HUES6 (cell line): ENCODE measurements at regions not wholly inside any gene's neighbourhood (a gene's known extent, or its start where the extent isn't known, plus 50 kb on each side); places are given as distances from the start of the nearest gene placed in this dataset.

Experiments
- H3K27ac ChIP-seq: 2 replicates; pipeline ENCODE4 v1.7.0; 2013; ENCODE audit warnings: low read depth, mild to moderate bottlenecking, low read length, inconsistent platforms
- H3K27me3 ChIP-seq: 2 replicates; pipeline ENCODE4 v1.6.1; 2013; ENCODE audit warnings: low read length; ENCODE audit not compliant: control insufficient read depth, insufficient read depth
- H3K36me3 ChIP-seq: 2 replicates; pipeline ENCODE4 v1.6.1; 2013; ENCODE audit warnings: low read length; ENCODE audit not compliant: control insufficient read depth, insufficient read depth
- H3K4me1 ChIP-seq: 2 replicates; pipeline ENCODE4 v1.6.1; 2013; ENCODE audit warnings: low read length; ENCODE audit not compliant: control insufficient read depth, insufficient read depth
- H3K4me3 ChIP-seq: 2 replicates; pipeline ENCODE4 v1.5.1; 2013; ENCODE audit warnings: low read depth, low read length
- H3K9ac ChIP-seq: one replicate; pipeline ENCODE4 v1.6.1; 2013; ENCODE audit warnings: mild to moderate bottlenecking, low read length
- H3K9me3 ChIP-seq: 2 replicates; pipeline ENCODE4 v1.6.1; 2013; ENCODE audit warnings: low read depth, low read length; ENCODE audit not compliant: control insufficient read depth, insufficient read depth

DNA sequence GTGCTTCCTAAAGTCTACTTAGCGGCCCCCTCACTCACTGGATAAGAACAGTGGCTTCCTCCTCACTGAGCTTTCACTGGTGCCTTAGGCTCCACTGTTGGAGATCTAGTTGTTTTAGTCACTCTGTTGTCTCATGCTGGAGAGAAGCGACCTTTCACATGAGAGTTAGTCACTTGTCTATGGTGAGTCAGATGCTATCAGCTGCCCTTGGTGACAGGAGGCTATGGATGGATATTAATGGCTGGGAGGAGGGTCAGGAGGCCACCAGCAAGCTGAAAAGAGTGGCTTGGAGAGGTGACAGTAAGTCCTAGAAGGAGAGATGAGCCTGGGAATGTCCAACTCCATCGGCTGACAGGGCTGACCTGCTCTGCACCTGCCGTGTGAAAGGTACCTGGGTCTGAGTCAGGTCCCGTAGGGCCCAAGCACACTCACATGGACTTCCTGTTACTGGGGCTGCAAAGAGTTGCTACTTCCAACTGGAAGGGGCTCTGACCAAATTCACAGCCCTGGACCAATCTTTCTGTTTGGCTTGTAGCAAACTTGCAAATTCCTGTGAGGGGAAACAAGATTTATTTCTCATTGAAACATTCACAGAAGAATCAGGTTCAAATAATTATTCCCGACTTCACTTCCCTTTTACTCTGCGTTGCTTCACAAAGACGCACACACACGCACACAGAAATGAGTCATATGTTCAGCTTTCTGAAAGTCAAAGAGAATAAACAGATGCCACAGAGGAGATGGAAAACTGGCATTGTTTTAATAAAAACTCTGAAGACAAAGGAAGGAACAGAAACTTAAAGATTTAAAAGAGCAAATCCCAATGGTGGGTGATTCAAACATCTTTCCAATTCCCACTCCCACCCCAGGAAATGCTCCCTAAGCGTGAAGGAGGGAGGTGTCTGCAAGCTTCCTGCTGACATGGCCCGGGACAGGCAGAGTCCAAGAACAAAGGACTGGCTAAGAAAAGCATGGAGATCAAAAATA lies 203.5 kb upstream of the TWIST2 start:
- Histone ChIP-seq H3K9me3 (no peaks in the 10 kb centered on the region), H3K27ac (no peak overlapping the region), H3K9ac (no peak overlapping the region), H3K36me3 (no peaks in the 10 kb centered on the region), H3K27me3 (no peaks in the 10 kb centered on the region), H3K4me3 (no peak overlapping the region), H3K4me1 (no peaks in the 10 kb centered on the region)

DNA sequence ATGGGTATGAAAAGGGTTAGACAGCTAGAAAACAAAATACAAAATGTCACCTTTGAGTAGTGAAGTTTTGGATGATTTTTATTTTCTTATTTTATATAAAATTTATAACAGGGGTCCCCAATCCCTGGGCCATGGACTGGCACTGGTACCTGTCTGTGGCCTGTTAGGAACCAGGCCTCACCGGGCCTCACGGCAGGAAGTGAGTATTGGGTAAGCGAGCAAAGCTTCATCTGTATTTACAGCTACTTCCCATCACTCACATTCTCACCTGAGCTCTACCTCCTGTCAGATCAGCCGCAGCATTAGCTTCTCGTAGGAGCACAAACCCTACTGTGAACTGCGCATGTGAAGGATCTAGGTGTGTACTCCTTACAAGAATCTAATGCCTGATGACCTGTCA lies 202.8 kb upstream of the TWIST2 start:
- Histone ChIP-seq H3K4me3 (no peak overlapping the region), H3K27me3 (no peaks in the 10 kb centered on the region), H3K36me3 (no peaks in the 10 kb centered on the region), H3K9ac (no peak overlapping the region), H3K4me1 (no peaks in the 10 kb centered on the region), H3K27ac (no peak overlapping the region), H3K9me3 (no peaks in the 10 kb centered on the region)

DNA sequence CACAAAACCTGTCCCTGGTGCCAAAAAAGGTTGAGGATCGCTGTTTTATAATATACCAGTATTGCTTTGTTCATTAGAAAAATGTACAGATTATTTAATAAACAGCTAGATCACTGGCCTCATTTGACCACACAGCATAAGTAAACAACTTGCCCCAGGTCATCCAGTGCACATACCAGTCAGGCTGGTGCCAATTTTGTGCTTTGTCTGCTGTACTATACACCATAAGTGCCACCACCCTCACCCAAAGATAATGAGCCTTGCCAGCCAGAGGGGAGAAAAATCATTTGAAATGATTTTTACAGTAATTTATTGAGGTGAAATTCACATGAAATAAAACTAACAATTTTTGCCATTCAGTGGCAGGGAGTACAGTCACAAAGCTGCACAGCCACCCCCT lies 202.2 kb upstream of the TWIST2 start:
- Histone ChIP-seq H3K36me3 (no peaks in the 10 kb centered on the region), H3K4me3 (no peak overlapping the region), H3K27ac (no peak overlapping the region), H3K27me3 (no peaks in the 10 kb centered on the region), H3K9me3 (no peaks in the 10 kb centered on the region), H3K9ac (no peak overlapping the region), H3K4me1 (no peaks in the 10 kb centered on the region)

DNA sequence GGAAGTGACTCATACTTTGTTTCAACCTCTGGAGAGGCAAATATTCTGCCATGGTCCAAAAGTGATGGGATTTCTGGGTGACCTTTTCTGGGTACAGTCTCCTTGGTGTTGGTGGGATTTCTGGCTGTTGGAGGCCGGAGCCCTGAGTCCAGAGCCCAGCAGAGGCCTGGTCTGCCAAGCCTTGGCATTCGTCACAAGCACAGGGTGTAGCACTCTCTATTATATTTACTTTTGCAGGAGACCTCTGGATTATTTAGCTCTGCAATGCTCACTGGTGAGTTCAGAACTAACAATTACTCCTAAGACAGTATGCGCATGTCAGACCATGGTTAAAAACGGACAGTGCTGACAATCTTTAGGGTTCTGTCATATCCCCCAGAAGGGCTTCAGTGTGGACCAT lies 201.6 kb upstream of the TWIST2 start:
- no peaks in the 10 kb centered on the region for H3K27me3 ChIP-seq
- H3K4me3 ChIP-seq, result no peak overlapping the region
- no peaks in the 10 kb centered on the region for H3K4me1 ChIP-seq
- no peaks in the 10 kb centered on the region for H3K9me3 ChIP-seq
- no peak overlapping the region for H3K9ac ChIP-seq
- no peaks in the 10 kb centered on the region for H3K36me3 ChIP-seq
- H3K27ac ChIP-seq, result no peak overlapping the region

DNA sequence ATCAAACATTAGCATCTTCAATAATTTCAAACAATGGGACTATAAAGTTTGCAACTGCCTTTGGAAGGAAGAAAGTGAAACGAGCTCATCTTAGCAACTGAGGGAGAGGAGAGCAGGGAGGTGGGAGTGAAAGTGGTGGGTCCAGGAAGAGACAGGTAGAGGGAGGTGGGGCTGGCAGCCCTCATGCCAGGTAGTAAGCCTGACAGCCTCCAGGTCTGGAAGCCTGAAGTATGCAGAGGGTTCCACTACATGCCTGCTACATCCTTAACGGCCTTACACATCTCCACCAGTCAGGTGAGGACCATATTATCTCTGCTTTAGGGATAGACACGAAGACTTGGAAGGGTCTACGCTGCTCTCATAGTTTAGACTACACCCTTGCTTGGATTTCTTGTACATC lies 201.1 kb upstream of the TWIST2 start:
- no peaks in the 10 kb centered on the region for H3K4me1 ChIP-seq
- no peaks in the 10 kb centered on the region for H3K27me3 ChIP-seq

DNA sequence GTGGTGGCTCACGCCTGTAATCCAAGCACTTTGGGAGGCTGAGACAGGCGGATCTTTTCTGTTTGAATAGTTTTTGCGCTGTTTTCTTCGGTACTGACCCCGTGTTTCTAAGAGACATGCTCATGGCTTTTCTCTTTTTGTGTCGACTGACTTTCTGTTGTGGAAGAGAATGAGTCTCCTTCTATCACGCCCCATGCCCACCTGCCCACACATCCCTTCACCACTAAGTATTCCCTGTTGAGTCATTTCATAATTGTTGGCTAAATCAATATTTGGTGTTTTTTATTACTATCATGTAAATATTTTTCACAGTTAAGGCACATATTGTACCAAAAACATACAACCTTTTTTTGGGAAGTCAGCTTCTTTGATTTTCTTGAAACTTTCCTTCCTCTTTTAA lies 198.8 kb upstream of the TWIST2 start:
- H3K9me3 ChIP-seq, result no peaks in the 10 kb centered on the region
- H3K4me3 ChIP-seq, result no peak overlapping the region
- H3K27ac ChIP-seq, result no peak overlapping the region
- H3K36me3 ChIP-seq, result no peaks in the 10 kb centered on the region
- H3K27me3 ChIP-seq, result no peaks in the 10 kb centered on the region
- no peak overlapping the region for H3K9ac ChIP-seq
- H3K4me1 ChIP-seq, result no peaks in the 10 kb centered on the region

More for the DNA sequence above, 201.1 kb upstream of the TWIST2 start:
- Histone ChIP-seq H3K9ac (no peak overlapping the region), H3K27ac (no peak overlapping the region), H3K9me3 (no peaks in the 10 kb centered on the region), H3K4me3 (no peak overlapping the region), H3K36me3 (no peaks in the 10 kb centered on the region)

DNA sequence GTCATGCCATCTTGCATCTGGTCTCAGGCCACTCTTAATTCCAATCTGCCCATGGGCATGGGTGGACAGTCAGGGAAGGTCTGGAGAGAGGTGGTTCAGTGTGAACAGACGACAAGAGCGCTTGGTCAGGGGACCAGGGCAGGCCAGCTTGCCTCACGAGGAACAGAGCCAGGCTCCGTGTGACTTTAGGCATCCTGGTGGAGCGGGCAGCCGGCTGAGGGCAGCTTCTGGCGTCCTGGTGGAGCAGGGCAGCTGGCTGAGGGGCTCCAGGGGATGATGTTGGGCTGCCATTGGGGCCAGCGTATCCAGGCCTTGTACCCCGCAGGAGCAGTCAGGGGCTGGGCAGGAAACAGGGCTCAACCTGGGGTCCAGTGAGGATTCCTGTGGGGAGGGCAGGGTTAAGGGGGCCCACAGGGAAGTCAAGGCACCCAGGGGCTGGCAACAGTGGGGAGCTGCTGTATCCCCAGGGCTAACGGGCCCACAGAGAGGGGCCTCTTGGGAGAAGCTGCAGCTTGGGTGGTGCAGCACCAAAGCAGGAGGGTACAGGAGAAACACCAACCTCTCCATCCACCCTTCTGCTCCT lies 197.9 kb upstream of the TWIST2 start:
- Histone ChIP-seq H3K9me3 (no peaks in the 10 kb centered on the region), H3K27me3 (no peaks in the 10 kb centered on the region)

DNA sequence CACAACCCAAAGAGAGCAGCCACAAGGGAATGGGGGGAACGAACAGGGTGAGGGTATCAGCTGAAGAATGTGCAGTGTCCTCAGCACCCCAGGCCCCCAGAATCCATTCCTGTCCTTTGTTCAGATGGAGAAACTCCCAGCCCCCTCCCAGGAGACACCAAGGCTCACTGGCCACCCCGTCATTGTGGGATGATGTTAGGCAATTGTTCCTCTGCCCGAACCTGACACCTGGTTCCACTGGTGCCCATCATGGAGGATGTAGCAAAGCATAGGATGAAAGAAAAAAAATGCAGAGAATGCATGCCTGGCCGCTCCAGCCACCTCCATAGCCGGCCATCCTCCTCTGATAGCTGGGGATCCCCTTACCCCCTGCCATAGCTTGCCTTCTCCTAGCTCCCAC lies 197.3 kb upstream of the TWIST2 start:
- H3K9me3 ChIP-seq, result no peaks in the 10 kb centered on the region
- H3K27ac ChIP-seq, result no peak overlapping the region
- no peaks in the 10 kb centered on the region for H3K36me3 ChIP-seq
- H3K4me3 ChIP-seq, result no peak overlapping the region
- H3K27me3 ChIP-seq, result no peaks in the 10 kb centered on the region
- H3K9ac ChIP-seq, result no peak overlapping the region
- no peaks in the 10 kb centered on the region for H3K4me1 ChIP-seq

More for the DNA sequence above, 197.9 kb upstream of the TWIST2 start:
- H3K4me3 ChIP-seq, result no peak overlapping the region
- no peak overlapping the region for H3K9ac ChIP-seq
- no peak overlapping the region for H3K27ac ChIP-seq
- H3K36me3 ChIP-seq, result no peaks in the 10 kb centered on the region
- H3K4me1 ChIP-seq, result no peaks in the 10 kb centered on the region

DNA sequence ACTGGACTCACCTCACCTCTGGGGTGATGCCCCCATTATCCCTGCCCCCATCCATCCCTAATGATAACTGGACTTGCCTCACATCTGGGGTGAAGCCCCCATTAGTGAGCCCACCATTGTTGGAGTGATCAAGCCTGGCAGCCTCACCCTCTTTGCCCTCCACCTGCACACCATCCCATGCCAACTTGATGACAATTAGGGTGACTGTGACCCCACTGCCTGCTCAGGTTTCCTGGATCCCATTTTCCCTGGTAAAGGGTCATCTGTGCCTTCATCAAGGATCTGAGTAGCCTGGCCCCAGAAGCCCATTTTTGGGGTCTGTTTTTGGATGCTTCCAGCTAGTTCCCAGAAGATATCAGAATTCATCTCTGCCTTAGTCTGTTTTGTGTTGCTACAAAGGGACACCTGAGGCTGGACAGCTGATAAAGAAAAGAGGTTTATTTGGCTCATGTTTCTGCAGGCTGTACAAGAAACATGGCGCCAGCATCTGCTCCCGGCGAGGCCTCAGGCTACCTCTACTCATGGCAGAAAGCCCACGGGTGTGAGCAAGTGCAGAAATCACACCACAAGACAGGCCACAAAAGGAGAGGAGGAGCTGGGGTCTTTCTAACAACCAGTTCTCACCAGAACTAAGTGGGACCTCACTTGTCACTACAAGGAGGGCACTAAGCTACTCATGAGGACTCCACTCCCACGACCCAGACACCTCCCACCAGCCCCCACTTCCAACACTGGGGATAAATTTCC lies 196.4 kb upstream of the TWIST2 start:
- peaks cover 3% of the 10 kb centered on the region; the same call in 1 of the 2 replicates for H3K4me1 ChIP-seq
- H3K27me3 ChIP-seq, result no peaks in the 10 kb centered on the region
- no peaks in the 10 kb centered on the region for H3K9me3 ChIP-seq
- no peaks in the 10 kb centered on the region for H3K36me3 ChIP-seq
- H3K4me3 ChIP-seq, result no peak overlapping the region
- no peak overlapping the region for H3K9ac ChIP-seq
- no peak overlapping the region for H3K27ac ChIP-seq

DNA sequence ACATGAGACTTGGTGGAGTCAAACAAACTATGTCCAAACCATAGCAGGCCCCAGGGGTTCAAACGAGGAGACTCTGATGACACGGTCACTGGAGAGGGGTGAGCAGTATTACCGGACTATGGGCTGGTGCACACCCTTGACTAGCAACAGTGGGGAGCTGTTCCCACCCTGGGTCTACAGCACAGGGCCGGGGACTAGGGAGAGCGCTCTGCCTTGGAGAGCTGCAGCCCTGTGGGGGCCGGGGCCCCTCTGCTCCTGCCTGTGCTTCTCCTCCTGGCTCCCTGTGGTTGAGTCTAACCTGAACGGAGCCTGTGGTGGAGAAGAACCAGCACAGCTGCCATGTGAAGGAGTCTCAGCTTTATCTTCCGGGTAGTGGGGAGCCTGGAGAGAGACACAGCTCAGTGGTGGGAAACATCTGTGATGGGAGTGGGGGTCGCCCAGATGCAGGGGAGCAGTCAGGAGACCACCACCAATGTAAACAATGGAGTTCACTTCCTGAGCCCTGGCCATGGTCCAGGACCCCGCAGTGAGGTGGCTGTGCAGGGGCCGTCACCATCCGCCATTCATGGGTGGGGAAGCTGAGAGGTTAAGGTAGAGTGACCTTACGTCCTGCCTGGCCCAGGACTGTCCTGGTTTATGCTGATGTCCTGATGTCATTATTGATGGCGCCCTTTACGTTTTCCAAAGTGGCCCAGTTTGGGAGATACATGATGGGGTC lies 195.7 kb upstream of the TWIST2 start:
- H3K27ac ChIP-seq, result no peak overlapping the region
- no peaks in the 10 kb centered on the region for H3K27me3 ChIP-seq
- H3K9me3 ChIP-seq, result no peaks in the 10 kb centered on the region

More for the DNA sequence above, 195.7 kb upstream of the TWIST2 start:
- Histone ChIP-seq H3K4me1 (peaks cover 7% of the 10 kb centered on the region; the same call in 1 of the 2 replicates), H3K9ac (no peak overlapping the region), H3K36me3 (no peaks in the 10 kb centered on the region), H3K4me3 (no peak overlapping the region)
